ENCODE measurements at regions not wholly inside any gene's neighbourhood (a gene's known extent, or its start where the extent isn't known, plus 50 kb on each side); places are given as distances from the start of the nearest gene placed in this dataset.
"Not testable (repeated sequence)": the region's sequence is repeated elsewhere in the genome, so short reads cannot be mapped to it uniquely, and the experiment has no call there.

- DNase-seq, result no peak
Observed at GRCh38 chrX:130467936-130468335, 66.1 kb downstream of the RBMX2 start.

DNA sequence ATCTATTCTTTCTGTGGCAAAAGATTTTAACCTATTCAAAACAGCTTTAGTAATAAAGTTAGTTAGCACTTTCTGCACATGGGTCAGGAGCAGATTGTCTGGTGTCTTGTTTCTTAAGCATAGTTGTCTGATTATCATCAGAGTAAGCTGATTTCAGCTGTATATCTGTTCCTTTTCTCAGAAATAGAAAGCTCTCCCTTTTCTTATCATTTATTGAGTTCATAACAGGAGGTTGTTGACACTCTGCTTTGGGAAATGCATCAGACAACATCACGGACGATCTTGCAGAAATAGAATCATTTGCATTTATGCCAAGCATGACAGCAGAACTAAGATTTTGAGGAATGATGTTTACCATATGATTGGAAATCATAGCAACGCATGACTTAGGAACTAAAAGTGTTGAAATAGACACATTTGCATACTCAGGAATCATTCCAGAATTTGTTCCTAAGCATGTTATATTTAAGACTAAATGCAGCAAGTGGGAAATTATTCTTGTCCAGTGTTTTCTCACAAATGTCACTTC is 66.7 kb downstream of the RBMX2 start:
- no peak for DNase-seq

DNA sequence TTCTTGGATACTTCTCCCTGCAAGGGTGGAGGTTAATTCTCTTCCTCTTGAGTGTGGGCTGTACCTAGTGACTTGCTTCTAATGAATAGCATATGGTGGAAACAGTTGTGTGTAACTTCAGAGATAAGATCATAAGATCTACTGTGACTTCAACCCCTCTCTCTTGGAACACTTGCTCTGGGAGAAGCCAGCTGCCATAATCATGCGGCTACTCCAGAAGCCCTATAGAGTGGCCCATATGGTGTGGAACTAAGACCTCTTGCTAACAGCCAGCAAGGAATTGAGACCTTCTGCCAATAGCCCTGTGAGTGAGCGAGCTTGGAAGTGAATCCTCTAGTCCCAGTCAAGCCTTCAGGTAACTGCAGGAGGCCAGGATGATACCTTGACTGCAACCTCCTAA is 81.1 kb downstream of the RBMX2 start:
- no peak for DNase-seq

DNA sequence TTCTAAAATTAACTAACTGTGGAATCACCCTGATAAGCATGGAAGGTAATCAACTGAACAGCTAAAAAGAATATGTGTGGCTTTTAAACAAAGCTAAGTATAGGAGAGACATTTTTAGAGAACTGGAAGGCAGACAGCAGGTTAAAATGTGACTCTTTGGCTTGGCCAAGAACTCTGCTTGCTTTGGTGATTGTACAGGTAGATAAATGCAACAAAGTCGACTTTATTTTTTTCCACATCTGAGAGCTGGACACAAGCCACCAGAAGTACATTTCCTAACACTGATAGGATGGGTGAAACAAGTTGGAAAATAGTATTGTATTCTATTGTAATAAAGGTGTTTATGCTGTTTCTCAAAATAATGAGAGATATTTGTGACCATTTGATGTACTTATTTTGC is 84.1 kb downstream of the RBMX2 start:
- no peak for DNase-seq

DNA sequence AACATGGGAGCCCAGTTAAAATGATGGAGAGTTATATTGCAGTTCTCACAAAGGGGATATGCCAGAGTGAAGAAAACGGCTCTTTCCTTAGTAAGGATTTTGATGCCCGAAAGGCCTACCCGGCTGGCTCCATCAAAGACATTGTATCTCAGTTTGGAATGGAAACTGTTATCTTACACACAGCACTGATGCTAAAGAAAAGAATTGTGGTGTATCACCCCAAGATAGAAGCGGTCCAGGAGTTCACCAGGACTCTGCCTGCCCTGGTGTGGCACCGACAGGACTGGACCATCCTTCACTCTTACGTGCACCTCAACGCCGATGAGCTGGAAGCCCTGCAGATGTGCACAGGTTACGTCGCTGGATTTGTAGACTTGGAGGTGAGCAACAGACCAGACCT is 93.7 kb downstream of the RBMX2 start:
- not testable (repeated sequence) for DNase-seq

DNA sequence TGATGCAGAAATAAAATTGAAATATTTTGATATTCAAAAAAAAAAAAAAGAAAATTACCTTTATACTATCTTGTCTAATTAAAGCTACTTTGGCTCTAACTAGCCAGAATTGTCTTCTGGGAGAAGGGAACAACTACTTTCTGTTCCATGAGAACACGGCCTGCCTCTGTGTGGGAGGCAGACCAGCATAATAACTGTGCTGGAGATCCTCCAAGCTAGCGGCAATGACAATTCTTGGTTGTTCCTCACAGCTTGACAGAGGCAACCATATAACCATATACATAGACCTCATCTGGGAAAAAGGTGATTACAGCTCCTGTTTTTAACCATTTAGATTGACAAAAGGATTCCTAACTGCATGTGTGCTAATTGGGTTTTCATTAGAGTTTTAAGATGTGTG is 95.7 kb downstream of the RBMX2 start:
- DNase-seq, result no peak

GRCh38 chrX:130498653-130499274 is 97.0 kb downstream of the RBMX2 start:
- DNase-seq, result no peak

DNA sequence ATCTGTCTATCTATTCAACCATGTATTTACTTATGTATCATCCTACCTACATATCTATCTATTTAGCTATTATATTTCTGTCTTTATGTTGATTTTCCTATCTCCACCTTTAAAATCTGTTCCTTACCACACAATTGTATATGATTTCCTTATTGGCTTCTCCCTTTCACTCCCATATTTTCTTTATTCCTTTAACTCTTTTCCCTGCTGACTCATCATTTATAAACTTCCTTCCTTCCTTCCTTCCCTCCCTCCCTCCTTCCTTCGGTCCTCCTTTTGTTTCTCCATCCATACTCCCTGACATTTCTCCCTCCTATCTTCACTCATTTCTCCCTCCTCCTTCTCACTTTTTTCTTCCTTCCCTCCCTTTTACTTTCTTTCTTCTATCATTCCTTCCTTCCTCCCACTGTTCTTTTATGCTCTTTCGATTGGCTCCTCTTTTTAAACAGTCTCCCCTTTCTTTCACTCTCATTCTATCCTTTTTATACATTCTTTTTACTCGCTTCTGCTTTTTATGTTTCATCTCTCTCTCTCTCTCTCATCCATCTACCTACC is 100.3 kb downstream of the RBMX2 start:
- DNase-seq, result no peak

DNA sequence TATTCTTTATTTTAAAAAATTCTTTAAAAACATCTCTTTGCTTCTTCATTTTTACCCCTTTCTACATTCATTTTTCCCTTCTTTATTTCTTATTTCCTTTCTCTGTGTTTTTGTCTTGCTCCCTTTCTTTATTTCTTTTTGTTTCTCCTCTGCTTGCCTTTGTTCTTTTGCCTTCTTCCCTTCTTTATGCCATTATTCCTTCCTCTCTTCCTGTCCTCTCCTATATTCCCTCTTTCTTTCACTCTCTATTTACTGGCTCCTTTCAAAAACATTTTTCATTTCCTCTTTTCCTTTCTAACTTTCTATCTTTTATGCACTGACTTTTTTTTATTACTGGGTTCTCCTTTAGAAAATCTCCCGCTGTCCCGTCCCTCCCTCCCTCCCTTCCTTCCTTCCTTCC is 102.2 kb downstream of the RBMX2 start:
- DNase-seq, result no peak

- DNase-seq, result no peak
Observed at GRCh38 chrX:130507015-130507414, 105.2 kb downstream of the RBMX2 start.

- DNase-seq, result not testable (repeated sequence)
Observed at GRCh38 chrX:130512534-130512933, 110.7 kb downstream of the RBMX2 start.

- DNase-seq, result no peak
Observed at GRCh38 chrX:130516123-130516522, 114.3 kb downstream of the RBMX2 start.

GRCh38 chrX:130523460-130524394 is 121.9 kb downstream of the RBMX2 start:
- DNase-seq, result no peak

GRCh38 chrX:130524476-130525194 is 122.8 kb downstream of the RBMX2 start:
- DNase-seq, result no peak

GRCh38 chrX:130529531-130529930 is 127.7 kb downstream of the RBMX2 start:
- DNase-seq, result no peak

DNA sequence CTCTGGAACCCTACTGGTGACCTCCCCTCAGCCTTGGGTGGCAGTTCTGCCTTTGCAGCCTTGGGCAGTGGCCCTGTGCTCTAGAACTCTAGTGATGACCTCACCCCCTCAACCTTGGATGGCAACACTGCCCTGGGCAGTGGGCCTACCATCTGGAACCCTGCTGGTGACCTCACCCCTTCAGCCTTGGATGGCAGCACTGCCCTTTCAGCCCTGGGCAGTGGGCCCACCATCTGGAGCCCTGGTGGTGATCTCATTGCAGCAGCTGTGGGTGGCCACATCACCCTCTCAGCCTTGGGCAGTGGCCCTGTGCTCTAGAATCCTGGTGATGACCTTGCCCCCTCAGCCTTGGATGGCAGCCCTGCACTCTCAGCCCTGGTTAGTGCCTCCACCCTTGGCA is 129.3 kb downstream of the RBMX2 start:
- no peak for DNase-seq

DNA sequence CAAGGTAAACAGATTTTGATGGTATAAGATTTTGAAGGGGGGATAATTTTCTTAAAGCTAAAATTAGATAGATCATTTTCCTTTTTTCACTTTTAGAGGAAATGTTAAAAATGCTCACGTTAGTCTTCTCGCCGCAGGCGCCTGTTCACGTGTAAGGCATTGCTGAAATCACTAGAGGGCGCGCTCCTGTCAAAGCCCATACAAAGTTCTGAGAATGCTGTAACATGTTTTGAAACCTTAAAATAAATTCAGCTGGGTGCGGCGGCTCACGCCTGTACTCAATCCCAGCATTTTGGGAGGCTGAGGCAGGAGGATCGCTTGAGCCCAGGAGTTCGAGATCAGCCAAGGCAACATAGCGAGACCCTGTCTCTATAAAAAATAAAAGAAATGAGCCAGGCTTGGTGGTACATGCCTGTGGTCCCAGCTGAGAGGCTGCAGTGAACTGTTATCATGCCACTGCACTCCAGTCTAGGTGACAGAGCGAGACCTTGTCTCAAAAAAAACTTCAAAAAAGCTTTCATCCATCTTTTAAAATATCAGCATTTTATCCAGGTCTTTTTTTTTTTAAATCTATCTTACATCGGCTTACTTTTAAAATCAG is 138.0 kb downstream of the RBMX2 start:
- DNase-seq, result peak; percentile 3 to 17

DNA sequence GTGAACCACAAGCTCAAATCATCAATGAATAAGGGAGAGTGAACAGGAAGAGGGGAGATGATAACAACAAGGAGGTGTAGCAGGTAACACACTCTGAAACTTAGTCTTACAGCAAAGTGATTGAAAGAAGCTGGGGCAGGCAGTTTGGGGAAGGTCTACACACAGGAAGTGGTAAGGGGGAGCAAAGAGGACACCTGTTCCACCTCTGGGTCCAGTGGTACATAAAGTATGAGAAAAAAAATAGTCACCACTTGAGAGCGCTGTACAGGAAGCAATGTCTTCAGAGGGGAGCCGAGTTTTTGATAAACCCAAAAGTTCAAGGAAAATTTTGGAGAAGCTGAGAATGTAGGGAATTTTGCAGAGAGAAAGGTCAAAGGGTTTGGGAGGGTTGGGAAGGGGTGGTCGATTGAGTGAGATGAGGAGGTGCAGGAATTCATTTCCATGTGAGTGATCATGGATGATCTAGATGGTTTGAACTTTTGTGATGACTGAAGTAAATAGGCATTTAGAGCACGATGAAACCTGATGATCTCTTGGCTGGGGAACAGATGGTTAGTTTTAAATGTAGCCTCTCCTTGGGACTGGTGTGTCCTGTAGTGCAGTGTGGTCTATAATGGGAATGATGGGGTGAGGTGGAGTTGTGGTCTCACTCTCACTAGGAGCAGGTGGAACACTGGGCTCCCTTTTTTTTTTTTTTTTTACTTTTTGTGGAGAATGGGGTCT is 142.0 kb downstream of the RBMX2 start:
- DNase-seq, result no peak

- no peak for DNase-seq
Observed at GRCh38 chrX:130545796-130546195, 144.0 kb downstream of the RBMX2 start.

DNA sequence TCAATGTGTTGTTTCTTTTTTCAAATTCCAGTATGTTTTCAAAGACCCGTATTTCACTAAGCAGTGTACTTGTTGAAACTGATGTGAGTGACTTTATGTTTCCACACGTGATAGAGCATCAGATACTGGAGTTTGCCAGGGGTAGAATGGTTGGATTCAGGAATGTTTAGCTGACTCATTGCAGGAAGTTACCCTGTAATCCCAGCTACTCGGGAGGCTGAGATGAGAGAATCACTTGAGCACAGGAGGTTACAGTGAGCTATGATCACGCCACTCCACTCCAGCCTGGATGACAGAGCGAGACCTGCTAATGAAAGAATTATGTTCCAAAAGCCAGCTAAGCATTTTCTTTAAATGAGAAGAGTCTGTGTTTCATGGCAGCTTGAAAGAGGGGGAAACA is 147.6 kb downstream of the RBMX2 start:
- not testable (repeated sequence) for DNase-seq

DNA sequence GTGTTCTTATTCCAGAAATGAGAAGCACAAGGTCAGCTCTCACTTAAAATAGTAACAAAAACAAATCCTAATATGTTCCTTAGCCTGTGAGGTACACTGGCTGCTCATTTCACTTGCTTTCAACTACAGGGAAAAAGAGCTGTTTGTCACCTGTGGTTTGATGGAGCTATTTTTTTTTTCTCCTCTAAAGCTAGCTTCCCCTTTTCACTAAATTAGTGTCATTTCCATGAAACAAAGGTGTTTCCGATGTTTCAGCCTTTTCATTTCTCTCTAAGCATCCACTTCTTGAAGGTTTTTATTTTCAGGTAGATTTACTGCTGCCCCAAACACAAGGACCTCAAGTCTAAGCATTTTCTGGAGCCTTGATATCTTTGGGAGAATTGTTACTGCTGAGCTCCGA is 148.6 kb downstream of the RBMX2 start:
- no peak for DNase-seq

Measured in stimulated activated CD4-positive, alpha-beta T cell treated with anti-CD3 and anti-CD28 coated beads, Interleukin-4, amount 100 ng/mL, for 4 hours (primary cell).